ENCODE measurements at regions not wholly inside any gene's neighbourhood (a gene's known extent, or its start where the extent isn't known, plus 50 kb on each side); places are given as distances from the start of the nearest gene placed in this dataset.

GRCh38 chr1:168881656-168882260 lies 152.8 kb upstream of the DPT start:
- no peak for TF ChIP-seq CTCF (IDR thresholded peaks at IDR 0.05; ENCODE audit: low read depth, low read length)
- no peak for DNase-seq (ENCODE audit: extremely low read depth, low read depth)

GRCh38 chr1:168887381-168887780 lies 158.4 kb upstream of the DPT start:
- no peak for DNase-seq (ENCODE audit: extremely low read depth, low read depth)
- no peak for TF ChIP-seq CTCF (IDR thresholded peaks at IDR 0.05; ENCODE audit: low read depth, low read length)

GRCh38 chr1:168888418-168888817 lies 159.4 kb upstream of the DPT start:
- no peak for DNase-seq (ENCODE audit: extremely low read depth, low read depth)
- TF ChIP-seq CTCF (IDR thresholded peaks at IDR 0.05; ENCODE audit: low read depth, low read length), result no peak

- TF ChIP-seq CTCF (IDR thresholded peaks at IDR 0.05; ENCODE audit: low read depth, low read length), result no peak
- no peak for DNase-seq (ENCODE audit: extremely low read depth, low read depth)
Measured at GRCh38 chr1:168892931-168893330, 163.9 kb upstream of the DPT start.

GRCh38 chr1:168893359-168893801 lies 164.4 kb upstream of the DPT start:
- no peak for TF ChIP-seq CTCF (IDR thresholded peaks at IDR 0.05; ENCODE audit: low read depth, low read length)
- DNase-seq (ENCODE audit: extremely low read depth, low read depth), result no peak

GRCh38 chr1:168894397-168894903 lies 165.4 kb upstream of the DPT start:
- no peak for DNase-seq (ENCODE audit: extremely low read depth, low read depth)
- TF ChIP-seq CTCF (IDR thresholded peaks at IDR 0.05; ENCODE audit: low read depth, low read length), result no peak

- DNase-seq (ENCODE audit: extremely low read depth, low read depth), result no peak
- TF ChIP-seq CTCF (IDR thresholded peaks at IDR 0.05; ENCODE audit: low read depth, low read length), result no peak
Measured at GRCh38 chr1:168897249-168897648, 168.2 kb upstream of the DPT start.

All from AG09319 (cell line).